ENCODE measurements at regions not wholly inside any gene's neighbourhood (a gene's known extent, or its start where the extent isn't known, plus 50 kb on each side); places are given as distances from the start of the nearest gene placed in this dataset.

GRCh38 chr4:57370691-57371090 is 260.5 kb upstream of the IGFBP7 start:
- Histone ChIP-seq H3K4me3 (no peak overlapping the region), H3K27ac (ENCODE audit: low read depth) (no peak overlapping the region), H3F3A (replicated peaks; ENCODE audit: low read depth) (no peaks in the 10 kb centered on the region), H3K79me2 (replicated peaks; ENCODE audit: insufficient read depth) (no peaks in the 10 kb centered on the region), H3K4me1 (ENCODE audit: insufficient read depth) (peaks cover 7% of the 10 kb centered on the region; the same call in 1 of the 2 replicates), H3K36me3 (ENCODE audit: insufficient read depth) (no peaks in the 10 kb centered on the region), H3K27me3 (ENCODE audit: insufficient read depth) (no peaks in the 10 kb centered on the region), H2AFZ (no peak overlapping the region), H3K9me2 (ENCODE audit: insufficient read depth) (peaks cover 30% of the 10 kb centered on the region), H4K20me1 (replicated peaks; ENCODE audit: insufficient read depth) (no peaks in the 10 kb centered on the region), H3K4me2 (no peak overlapping the region)
- TF ChIP-seq STAT1 (IDR thresholded peaks at IDR 0.05; ENCODE audit: unreplicated experiment) (no peak), ZNF114 (CRISPR knock-in tag; IDR thresholded peaks at IDR 0.05) (no peak), ETS1 (IDR thresholded peaks at IDR 0.05) (no peak), POLR2AphosphoS5 (IDR thresholded peaks at IDR 0.05; ENCODE audit: low read depth) (no peak), CREB1 (CRISPR knock-in tag; IDR thresholded peaks at IDR 0.05; ENCODE audit: low read depth) (no peak), EZH2phosphoT487 (IDR thresholded peaks at IDR 0.05; ENCODE audit: unreplicated experiment) (no peak), NANOG (IDR thresholded peaks at IDR 0.05; ENCODE audit: borderline replicate concordance) (no peak), ZNF462 (CRISPR knock-in tag; IDR thresholded peaks at IDR 0.05) (no peak)
- Mint-ChIP-seq H3K27ac (no peak overlapping the region), H3K36me3 (ENCODE audit: low read depth) (peaks cover 13% of the 10 kb centered on the region), H3K4me3 (no peak overlapping the region), H3K27me3 (ENCODE audit: insufficient read depth, low read depth, poor library complexity) (no peaks in the 10 kb centered on the region), H3K9me3 (peaks cover 13% of the 10 kb centered on the region), H3K4me1 (peaks cover 19% of the 10 kb centered on the region)
- DNase-seq (ENCODE audit: low spot score) (no peak), ATAC-seq (no peak)

All from GM23338 (cell line).